ENCODE measurements at regions not wholly inside any gene's neighbourhood (a gene's known extent, or its start where the extent isn't known, plus 50 kb on each side); places are given as distances from the start of the nearest gene placed in this dataset.

- TF ChIP-seq CTCF (IDR thresholded peaks at IDR 0.05; ENCODE audit: low read depth, low read length, poor library complexity, severe bottlenecking) = no peak
- no peak for TF ChIP-seq EZH2phosphoT487 (IDR thresholded peaks at IDR 0.05; ENCODE audit: borderline replicate concordance, low read length)
Measured at GRCh38 chr2:14745288-14746076, 113.0 kb downstream of the LRATD1 start.

Measured in DOHH2 (cell line).